AG09309 (cell line): ENCODE measurements at regions not wholly inside any gene's neighbourhood (a gene's known extent, or its start where the extent isn't known, plus 50 kb on each side); places are given as distances from the start of the nearest gene placed in this dataset.

Source experiments
- DNase-seq: peaks from one replicate; pipeline ENCODE4 v3.0.0-alpha.2; 2010; ENCODE audit warnings: low read depth
- H3K4me3 ChIP-seq: 2 replicates; pipeline ENCODE4 v1.5.1; 2011; ENCODE audit warnings: mild to moderate bottlenecking, low read depth, low read length, moderate library complexity; ENCODE audit not compliant: control insufficient read depth
- TF ChIP-seq, protein P1 (sequence below): IDR thresholded peaks from 2 replicates; pipeline ENCODE4 v1.5.1; 2011; ENCODE audit warnings: mild to moderate bottlenecking, low read depth, low read length, inconsistent platforms; ENCODE audit not compliant: insufficient read depth, control insufficient read depth; ENCODE audit errors: missing control alignments

GRCh38 chr1:57492586-57493226, 68.8 kb upstream of the DAB1 start:
- no peak overlapping the region for H3K4me3 ChIP-seq
- TF ChIP-seq, protein P1, sequence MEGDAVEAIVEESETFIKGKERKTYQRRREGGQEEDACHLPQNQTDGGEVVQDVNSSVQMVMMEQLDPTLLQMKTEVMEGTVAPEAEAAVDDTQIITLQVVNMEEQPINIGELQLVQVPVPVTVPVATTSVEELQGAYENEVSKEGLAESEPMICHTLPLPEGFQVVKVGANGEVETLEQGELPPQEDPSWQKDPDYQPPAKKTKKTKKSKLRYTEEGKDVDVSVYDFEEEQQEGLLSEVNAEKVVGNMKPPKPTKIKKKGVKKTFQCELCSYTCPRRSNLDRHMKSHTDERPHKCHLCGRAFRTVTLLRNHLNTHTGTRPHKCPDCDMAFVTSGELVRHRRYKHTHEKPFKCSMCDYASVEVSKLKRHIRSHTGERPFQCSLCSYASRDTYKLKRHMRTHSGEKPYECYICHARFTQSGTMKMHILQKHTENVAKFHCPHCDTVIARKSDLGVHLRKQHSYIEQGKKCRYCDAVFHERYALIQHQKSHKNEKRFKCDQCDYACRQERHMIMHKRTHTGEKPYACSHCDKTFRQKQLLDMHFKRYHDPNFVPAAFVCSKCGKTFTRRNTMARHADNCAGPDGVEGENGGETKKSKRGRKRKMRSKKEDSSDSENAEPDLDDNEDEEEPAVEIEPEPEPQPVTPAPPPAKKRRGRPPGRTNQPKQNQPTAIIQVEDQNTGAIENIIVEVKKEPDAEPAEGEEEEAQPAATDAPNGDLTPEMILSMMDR, result no peak
- DNase-seq, result no peak

DNA sequence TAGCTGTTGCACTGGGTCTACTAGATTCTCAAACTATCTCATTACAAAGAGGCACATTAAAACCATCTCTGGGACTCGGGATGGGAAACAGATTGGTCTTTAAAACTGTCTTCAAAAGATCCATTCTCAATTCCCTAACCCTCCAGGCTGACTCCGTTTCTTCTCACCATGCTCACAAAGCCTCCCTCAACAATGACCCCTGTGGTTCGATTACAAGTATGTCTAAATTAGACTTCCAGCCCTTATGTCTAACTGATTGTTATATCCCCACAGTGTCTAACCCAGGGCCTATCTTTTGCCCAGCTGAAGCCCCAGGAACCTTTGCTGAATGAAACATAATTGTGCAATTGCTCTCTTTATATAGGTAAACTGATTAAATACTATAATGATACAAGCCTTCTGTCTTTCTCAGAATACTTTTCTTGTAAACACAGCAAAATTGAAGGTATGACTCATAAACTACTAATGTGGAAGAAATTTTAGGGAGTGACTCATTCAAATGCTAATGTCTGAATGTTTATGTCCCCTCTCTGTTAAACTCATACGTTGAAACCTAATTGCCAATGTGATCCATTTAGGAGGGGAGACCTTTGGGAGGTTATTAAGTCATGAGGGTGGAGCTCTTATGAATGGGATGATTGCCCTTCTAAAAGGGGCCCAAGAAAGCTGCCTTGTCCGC, 65.6 kb upstream of the DAB1 start:
- peak; percentile 28 for DNase-seq
- TF ChIP-seq, protein P1, result no peak

DNA sequence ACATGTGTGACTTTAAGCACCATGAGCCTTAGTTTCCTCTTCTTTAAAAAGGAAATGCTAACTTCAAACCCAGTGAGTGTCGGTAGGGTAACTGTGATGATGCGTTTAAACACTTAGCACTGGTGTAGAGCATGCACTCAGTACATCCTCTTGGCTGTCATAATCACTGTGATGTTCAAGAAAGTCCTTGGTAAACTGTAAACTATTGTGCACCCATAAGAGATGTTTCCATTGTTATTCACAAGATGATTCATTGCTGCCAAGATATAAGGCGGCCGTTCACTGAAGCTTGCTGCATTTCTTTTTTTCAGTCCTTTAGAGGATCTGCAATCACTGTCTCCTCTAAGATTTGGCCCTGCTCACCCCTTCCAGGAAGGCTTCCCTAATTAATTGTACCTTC, 61.8 kb upstream of the DAB1 start:
- no peak overlapping the region for H3K4me3 ChIP-seq
- DNase-seq, result peak; percentile 44
- TF ChIP-seq, protein P1, result no peak

More for the DNA sequence above, 65.6 kb upstream of the DAB1 start:
- no peak overlapping the region for H3K4me3 ChIP-seq

GRCh38 chr1:57483954-57484353, 60.1 kb upstream of the DAB1 start:
- H3K4me3 ChIP-seq, result no peak overlapping the region
- DNase-seq, result no peak
- TF ChIP-seq, protein P1, result no peak

- no peak overlapping the region for H3K4me3 ChIP-seq
- DNase-seq, result no peak
- TF ChIP-seq, protein P1, result no peak
These were observed 55.6 kb upstream of the DAB1 start for GRCh38 chr1:57479471-57479870.

DNA sequence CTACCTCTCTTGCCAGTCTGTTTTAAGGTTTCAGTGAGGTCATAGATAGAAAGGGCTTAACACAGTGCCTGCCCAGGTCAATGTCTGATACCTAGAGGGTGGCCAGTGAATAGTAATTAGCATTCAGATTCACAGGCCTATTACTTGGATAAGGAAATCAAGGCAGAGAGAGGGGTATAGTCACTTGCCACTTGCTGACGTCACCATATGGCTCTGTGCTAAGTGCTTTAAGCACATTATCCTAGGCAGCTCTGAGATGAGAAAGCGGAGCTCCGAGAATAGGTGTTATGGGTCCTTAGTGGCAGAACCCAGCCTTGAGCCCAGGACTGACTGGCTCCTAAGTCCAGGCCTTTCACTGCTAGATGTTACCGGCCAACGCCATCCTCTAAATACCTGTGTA, 51.5 kb upstream of the DAB1 start:
- DNase-seq, result no peak
- TF ChIP-seq, protein P1, result no peak
- H3K4me3 ChIP-seq, result no peak overlapping the region
